Fibroblast of the conjunctiva (primary cell): ENCODE measurements at regions not wholly inside any gene's neighbourhood (a gene's known extent, or its start where the extent isn't known, plus 50 kb on each side); places are given as distances from the start of the nearest gene placed in this dataset.

Experiments used
- DNase-seq: peaks from one replicate; pipeline ENCODE4 v3.0.0-alpha.2; 2010; ENCODE audit warnings: low read depth

GRCh38 chr3:154571553-154572226 lies 141.7 kb upstream of the GPR149 start:
- DNase-seq: no peak

DNA sequence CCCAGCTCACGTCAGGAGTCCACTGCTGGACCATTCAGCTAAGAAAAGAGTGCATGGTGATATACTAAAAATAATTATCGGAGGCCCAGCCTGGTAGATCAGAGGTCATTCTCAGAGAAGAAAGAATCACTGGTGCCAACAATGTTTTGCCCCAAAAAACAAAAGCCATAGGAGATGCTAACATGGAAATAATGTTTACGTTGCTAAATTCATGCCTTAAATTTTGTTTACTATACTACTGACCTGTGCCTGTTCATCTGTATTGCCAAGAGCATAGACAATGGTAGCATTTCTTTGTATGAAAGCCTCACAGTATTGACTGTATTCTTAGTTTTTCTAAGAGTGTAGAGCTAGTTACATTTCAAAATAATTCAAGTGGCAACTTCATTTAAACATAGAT lies 138.1 kb upstream of the GPR149 start:
- DNase-seq: no peak

GRCh38 chr3:154559623-154560022 lies 129.6 kb upstream of the GPR149 start:
- DNase-seq: no peak

DNA sequence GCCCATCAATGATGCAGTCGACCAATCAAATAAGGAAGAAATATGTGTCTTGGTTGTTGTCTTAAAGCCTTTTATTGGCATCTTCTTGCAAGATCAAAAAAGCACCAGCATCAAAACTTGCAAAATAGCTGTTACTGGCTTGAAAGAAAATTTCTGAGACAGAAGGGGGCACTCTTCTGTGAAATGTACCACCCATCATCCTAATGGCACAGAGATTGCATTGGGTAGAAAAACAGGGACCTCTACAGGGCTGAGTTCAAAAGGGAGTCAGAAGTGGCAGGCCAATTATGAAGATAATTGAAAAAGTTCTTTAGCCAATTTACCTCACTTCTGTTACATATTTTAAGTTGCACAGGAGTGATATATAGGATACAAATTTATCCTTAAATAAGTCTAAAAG lies 122.3 kb upstream of the GPR149 start:
- DNase-seq: no peak

DNA sequence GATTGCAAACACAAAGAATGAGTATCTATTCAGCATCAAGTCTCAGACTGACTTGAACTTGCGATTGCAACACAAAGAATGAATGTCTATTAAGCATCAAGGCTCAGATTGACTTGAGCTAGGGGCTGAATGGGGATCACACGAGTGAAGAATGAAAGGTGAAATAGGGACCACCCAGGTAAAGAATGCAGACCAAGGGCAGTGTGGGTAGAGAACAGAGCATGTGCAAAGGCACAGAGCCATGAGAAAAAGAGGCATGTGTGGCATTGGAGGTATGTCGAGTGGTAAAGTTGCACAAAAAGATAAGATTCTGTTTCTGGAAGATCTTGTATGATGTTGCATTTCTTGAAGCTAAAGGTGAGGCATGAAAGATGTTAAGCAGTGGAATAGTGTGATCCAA lies 119.4 kb upstream of the GPR149 start:
- DNase-seq: no peak

DNA sequence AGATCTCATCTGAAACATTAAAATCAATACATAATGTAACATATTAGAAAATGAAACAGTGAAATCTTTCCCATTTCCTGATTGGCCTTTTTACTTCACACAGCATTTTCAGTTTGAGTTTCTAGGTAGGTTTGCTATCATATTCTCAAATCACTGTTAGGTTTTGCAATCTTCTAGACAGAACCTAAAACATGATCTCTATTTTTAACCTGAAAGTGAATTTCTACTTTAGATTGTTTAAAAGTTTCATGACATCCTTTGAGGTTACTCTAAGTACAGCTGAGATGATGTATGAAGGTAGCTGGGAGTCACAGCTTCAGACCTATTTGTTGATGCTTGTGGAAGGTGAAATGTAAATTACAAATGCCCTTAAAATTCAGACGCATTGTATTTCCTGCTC lies 118.4 kb upstream of the GPR149 start:
- DNase-seq: no peak

- DNase-seq: no peak
Observed at GRCh38 chr3:154542837-154543236, 112.8 kb upstream of the GPR149 start.

GRCh38 chr3:154540950-154541604 lies 111.1 kb upstream of the GPR149 start:
- DNase-seq: no peak

DNA sequence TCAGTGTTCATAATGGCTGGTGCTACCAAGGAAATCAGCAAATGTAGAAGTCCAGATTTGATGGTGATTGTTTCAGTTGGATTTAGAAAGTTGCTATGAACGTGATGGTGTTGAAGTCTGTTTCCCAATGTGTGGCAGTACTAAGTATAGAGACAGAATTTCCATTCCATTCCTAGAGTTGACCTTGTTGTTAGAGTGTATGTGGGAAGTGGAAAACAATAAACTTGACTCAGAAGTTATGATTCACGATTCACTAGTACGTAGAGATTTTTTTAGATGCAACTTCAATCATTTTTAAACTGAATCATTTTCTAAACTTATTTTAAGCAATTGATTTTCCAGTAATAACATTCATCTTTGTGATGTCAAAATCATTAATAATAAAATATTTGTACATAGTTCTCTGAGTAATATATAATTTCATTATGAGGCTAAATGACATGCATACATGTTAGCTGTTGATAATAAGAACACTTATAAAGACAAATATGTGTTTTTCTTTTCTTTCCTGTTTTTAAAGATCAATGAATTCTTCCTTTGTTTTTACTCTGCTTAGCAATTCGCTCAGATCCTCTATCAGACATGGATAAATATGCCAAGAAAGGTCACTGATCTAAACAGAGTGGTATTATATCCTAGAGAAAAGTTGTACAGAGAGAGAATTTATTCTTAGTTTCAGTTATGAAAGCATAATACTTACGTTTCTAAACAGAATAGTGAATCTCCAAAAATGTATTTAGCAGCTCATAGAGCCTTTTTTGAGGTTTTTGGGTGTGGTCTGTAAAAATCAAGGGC lies 108.8 kb upstream of the GPR149 start:
- no peak for DNase-seq

- DNase-seq: no peak
Observed at GRCh38 chr3:154536751-154537150, 106.8 kb upstream of the GPR149 start.

- no peak for DNase-seq
Observed at GRCh38 chr3:154522036-154522602, 92.1 kb upstream of the GPR149 start.

GRCh38 chr3:154517404-154517803 lies 87.4 kb upstream of the GPR149 start:
- DNase-seq: no peak

- no peak for DNase-seq
Observed at GRCh38 chr3:154515921-154516320, 85.9 kb upstream of the GPR149 start.

DNA sequence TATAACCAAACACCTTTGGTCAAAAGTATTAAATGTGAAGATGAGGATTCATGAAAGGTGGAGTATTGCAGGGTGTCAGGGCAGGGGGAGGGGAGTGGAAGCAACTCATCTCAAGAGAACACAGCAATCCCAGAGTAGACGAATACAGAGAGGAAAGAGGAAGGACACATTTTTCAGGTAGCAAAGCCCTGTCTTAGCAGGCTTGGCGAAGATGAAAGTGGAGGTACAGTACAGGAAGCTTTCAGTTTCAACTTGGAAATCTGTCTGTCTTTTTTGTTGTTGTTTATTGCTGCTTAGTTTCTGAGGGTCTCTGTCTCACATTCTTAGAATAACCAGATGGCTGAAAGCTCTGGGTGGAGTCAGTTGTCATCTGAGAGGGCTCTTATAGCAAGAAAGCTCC lies 80.8 kb upstream of the GPR149 start:
- no peak for DNase-seq

DNA sequence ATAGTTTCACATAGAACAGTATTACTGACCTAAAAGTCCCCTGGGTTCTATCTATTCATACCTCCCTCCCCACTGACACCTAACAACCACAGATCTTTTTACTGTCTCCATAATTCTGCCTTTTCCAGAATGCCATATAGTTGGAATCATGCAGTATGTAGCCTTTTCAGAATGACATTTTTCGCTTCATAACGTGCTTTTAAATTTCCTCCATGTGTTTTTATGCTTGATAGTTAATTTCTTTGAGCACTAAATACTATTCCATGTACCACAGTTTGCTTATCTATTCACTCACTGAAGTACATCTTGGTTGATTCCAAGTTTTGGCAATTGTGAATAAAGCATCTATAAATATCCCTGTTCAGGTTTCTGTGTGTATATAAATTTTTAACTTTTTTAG lies 77.7 kb upstream of the GPR149 start:
- DNase-seq: no peak

GRCh38 chr3:154496978-154497377 lies 67.0 kb upstream of the GPR149 start:
- DNase-seq: no peak

- no peak for DNase-seq
Observed at GRCh38 chr3:154496540-154496939, 66.5 kb upstream of the GPR149 start.

DNA sequence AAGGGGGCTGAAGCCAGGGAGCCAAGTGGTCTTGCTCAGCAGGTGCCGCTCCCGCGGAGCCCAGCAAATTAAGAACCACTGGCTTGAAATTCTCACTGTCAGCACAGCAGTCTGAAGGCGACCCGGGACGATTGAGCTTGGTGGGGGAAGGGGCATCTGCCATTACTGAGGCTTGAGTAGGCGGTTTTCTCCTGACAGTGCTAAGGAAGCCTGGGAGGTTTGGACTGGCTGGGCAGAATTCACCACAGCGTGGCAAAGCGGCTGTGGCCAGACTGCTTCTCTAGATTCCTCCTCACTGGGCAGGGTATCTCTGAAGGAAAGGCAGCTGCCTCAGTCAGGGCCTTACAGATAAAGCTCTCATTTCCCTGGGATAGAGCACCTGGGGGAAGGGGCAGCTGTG lies 57.0 kb upstream of the GPR149 start:
- no peak for DNase-seq

DNA sequence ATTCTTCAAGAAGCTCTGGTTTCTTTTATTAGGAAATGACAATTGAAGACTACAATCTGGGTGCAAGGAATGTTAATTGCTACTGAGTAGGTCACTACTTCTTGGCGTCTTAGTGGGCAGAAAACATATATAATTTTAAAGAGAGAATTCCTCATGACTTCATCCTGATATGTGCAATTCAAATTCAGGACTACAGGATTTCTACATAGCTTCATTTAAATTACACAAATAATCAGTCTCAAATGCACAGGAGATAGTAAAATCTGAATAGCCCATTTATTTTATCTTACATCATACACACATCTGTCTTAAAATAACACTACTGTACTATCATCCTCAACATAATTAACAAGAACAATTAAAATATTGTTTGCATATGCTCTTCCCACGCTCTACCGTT lies 52.5 kb upstream of the GPR149 start:
- DNase-seq: no peak

DNA sequence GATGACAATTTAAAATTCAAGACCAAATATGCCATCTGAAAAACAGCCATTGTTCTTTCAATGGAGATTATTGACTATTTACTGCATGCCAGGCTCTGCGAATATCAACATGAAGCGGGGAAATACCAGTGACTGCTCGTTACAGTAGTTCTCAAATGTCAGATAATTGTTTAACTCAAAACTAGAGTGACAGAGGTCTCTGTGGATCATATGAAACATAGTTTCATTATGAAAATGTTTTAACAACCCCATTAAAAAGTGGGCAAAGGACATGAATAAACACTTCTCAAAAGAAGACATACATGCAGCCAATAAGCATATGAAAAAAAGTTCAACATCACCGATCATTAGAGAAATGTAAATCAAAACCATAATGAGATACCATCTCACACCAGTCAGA lies 50.0 kb upstream of the GPR149 start:
- no peak for DNase-seq
